H9 (cell line): ENCODE measurements at regions not wholly inside any gene's neighbourhood (a gene's known extent, or its start where the extent isn't known, plus 50 kb on each side); places are given as distances from the start of the nearest gene placed in this dataset.

Experiments
- DNase-seq: peaks from one replicate; pipeline ENCODE4 v3.0.0-alpha.2; 2017
- H2AFZ ChIP-seq: one replicate; pipeline ENCODE4 v1.6.1; 2013; ENCODE audit warnings: mild to moderate bottlenecking, low read length, control low read depth, moderate library complexity
- H2AK5ac ChIP-seq: 2 replicates; pipeline ENCODE4 v1.6.1; 2013; ENCODE audit warnings: low read length, control low read depth, mixed read lengths; ENCODE audit not compliant: insufficient read length
- H2BK120ac ChIP-seq: one replicate; pipeline ENCODE4 v1.6.1; 2013; ENCODE audit warnings: low read depth, mild to moderate bottlenecking, low read length, control low read depth, inconsistent platforms; ENCODE audit not compliant: poor library complexity, severe bottlenecking
- H2BK12ac ChIP-seq: 2 replicates; pipeline ENCODE4 v1.6.1; 2013; ENCODE audit warnings: low read length, control low read depth, mixed read lengths, low read depth; ENCODE audit not compliant: insufficient read length
- H2BK15ac ChIP-seq: 2 replicates; pipeline ENCODE4 v1.6.1; 2013; ENCODE audit warnings: low read depth, low read length, control low read depth
- H2BK20ac ChIP-seq: one replicate; pipeline ENCODE4 v1.6.1; 2013; ENCODE audit warnings: low read depth, mild to moderate bottlenecking, low read length, control low read depth, inconsistent platforms; ENCODE audit not compliant: poor library complexity, severe bottlenecking
- H2BK5ac ChIP-seq: 2 replicates; pipeline ENCODE4 v1.6.1; 2013; ENCODE audit warnings: low read length, control low read depth, mixed read lengths; ENCODE audit not compliant: insufficient read length
- H3K14ac ChIP-seq: 2 replicates; pipeline ENCODE4 v1.6.1; 2013; ENCODE audit warnings: low read length, control low read depth; ENCODE audit not compliant: insufficient read depth
- H3K18ac ChIP-seq: 2 replicates; pipeline ENCODE4 v1.6.1; 2013; ENCODE audit warnings: low read depth, mild to moderate bottlenecking, mixed read lengths, low read length, control low read depth; ENCODE audit not compliant: insufficient read length
- H3K23ac ChIP-seq: 2 replicates; pipeline ENCODE4 v1.6.1; 2013; ENCODE audit warnings: low read length, control low read depth, mixed read lengths, low read depth; ENCODE audit not compliant: insufficient read length
- H3K23me2 ChIP-seq: 2 replicates; pipeline ENCODE4 v1.6.1; 2013; ENCODE audit warnings: low read depth, mild to moderate bottlenecking, mixed read lengths, low read length, control low read depth; ENCODE audit not compliant: insufficient read length, poor library complexity, severe bottlenecking
- H3K27ac ChIP-seq: 2 replicates; pipeline ENCODE4 v1.5.1; 2013; ENCODE audit warnings: low read length, control low read depth, mixed read lengths, low read depth; ENCODE audit not compliant: insufficient read length
- H3K27me3 ChIP-seq: 2 replicates; pipeline ENCODE4 v1.6.1; 2013; ENCODE audit warnings: low read length, control low read depth, inconsistent platforms; ENCODE audit not compliant: insufficient read depth
- H3K4ac ChIP-seq: 2 replicates; pipeline ENCODE4 v1.6.1; 2013; ENCODE audit warnings: low read depth, mild to moderate bottlenecking, control low read depth, inconsistent platforms, low read length, moderate library complexity
- H3K4me1 ChIP-seq: 2 replicates; pipeline ENCODE4 v1.6.1; 2013; ENCODE audit warnings: low read length, control low read depth, inconsistent platforms; ENCODE audit not compliant: insufficient read depth
- H3K4me2 ChIP-seq: 2 replicates; pipeline ENCODE4 v1.6.1; 2013; ENCODE audit warnings: low read length, control low read depth, mixed read lengths; ENCODE audit not compliant: insufficient read length, insufficient read depth
- H3K56ac ChIP-seq: 2 replicates; pipeline ENCODE4 v1.6.1; 2013; ENCODE audit warnings: low read depth, mild to moderate bottlenecking, mixed read lengths, low read length, control low read depth; ENCODE audit not compliant: insufficient read length
- H3K79me1 ChIP-seq: 2 replicates; pipeline ENCODE4 v1.6.1; 2013; ENCODE audit warnings: low read depth, mild to moderate bottlenecking, moderate library complexity, low read length, control low read depth, inconsistent platforms; ENCODE audit not compliant: insufficient read depth, poor library complexity, severe bottlenecking
- H3K79me2 ChIP-seq: 2 replicates; pipeline ENCODE4 v1.6.1; 2013; ENCODE audit warnings: low read length, control low read depth, inconsistent platforms; ENCODE audit not compliant: insufficient read depth
- H3K9ac ChIP-seq: 2 replicates; pipeline ENCODE4 v1.6.1; 2013; ENCODE audit warnings: low read length, control low read depth, mixed read lengths; ENCODE audit not compliant: insufficient read length; ENCODE audit errors: extremely low read depth
- H3K9me3 ChIP-seq: one replicate; pipeline ENCODE4 v1.6.1; 2013; ENCODE audit warnings: low read depth, low read length, inconsistent platforms; ENCODE audit not compliant: control insufficient read depth
- H3T11ph ChIP-seq: one replicate; pipeline ENCODE4 v1.6.1; 2013; ENCODE audit warnings: mild to moderate bottlenecking, low read length, control low read depth, inconsistent platforms
- H4K20me1 ChIP-seq: one replicate; pipeline ENCODE4 v1.6.1; 2013; ENCODE audit not compliant: control insufficient read depth, insufficient read length, insufficient read depth
- H4K5ac ChIP-seq: 2 replicates; pipeline ENCODE4 v1.6.1; 2013; ENCODE audit warnings: low read depth, mild to moderate bottlenecking, mixed read lengths, low read length, control low read depth; ENCODE audit not compliant: insufficient read length
- H4K8ac ChIP-seq: replicated peaks from 2 replicates; pipeline ENCODE4 v1.6.1; 2013; ENCODE audit warnings: low read length, control low read depth, mixed read lengths, low read depth; ENCODE audit not compliant: insufficient read length
- H4K91ac ChIP-seq: 2 replicates; pipeline ENCODE4 v1.6.1; 2013; ENCODE audit warnings: low read depth, mild to moderate bottlenecking, moderate library complexity, mixed read lengths, low read length, control low read depth; ENCODE audit not compliant: insufficient read length
- H3K27ac Mint-ChIP-seq, 3 experiments: 2 replicates in 2 of 3; 3 replicates in 1 of 3; pipeline ENCODE4 v1.8.0; 2020 to 2021; ENCODE audit warnings: mixed read lengths in 3 of 3, mild to moderate bottlenecking in 1 of 3, moderate library complexity in 1 of 3
- H3K27me3 Mint-ChIP-seq: 2 replicates; pipeline ENCODE4 v1.8.0; 2021; ENCODE audit warnings: low read depth, mild to moderate bottlenecking, moderate library complexity, mixed read lengths
- H3K36me3 Mint-ChIP-seq, 3 experiments: 2 replicates in 2 of 3; 3 replicates in 1 of 3; pipeline ENCODE4 v1.8.0; 2020 to 2021; ENCODE audit warnings: low read depth in 3 of 3, mixed read lengths in 3 of 3; ENCODE audit not compliant: insufficient read depth in 1 of 3
- H3K4me1 Mint-ChIP-seq, 2 experiments: 2 replicates each; pipeline ENCODE4 v1.8.0; 2020; ENCODE audit warnings: mixed read lengths in 2 of 2
- H3K4me3 Mint-ChIP-seq, 2 experiments: 2 replicates in 1 of 2; 3 replicates in 1 of 2; pipeline ENCODE4 v1.8.0; 2020 to 2021; ENCODE audit warnings: mild to moderate bottlenecking in 2 of 2, mixed read lengths in 2 of 2, moderate library complexity in 1 of 2
- H3K9me3 Mint-ChIP-seq, 2 experiments: 2 replicates in 1 of 2; 3 replicates in 1 of 2; pipeline ENCODE4 v1.8.0; 2020; ENCODE audit warnings: mild to moderate bottlenecking in 2 of 2, mixed read lengths in 2 of 2, moderate library complexity in 1 of 2
- CTCF ChIP-seq: fragments of 200-600 bp; sonication (generic); conservative IDR thresholded peaks from 3 replicates; pipeline ENCODE4 v1.8.0; 2021; ENCODE audit warnings: antibody characterized with exemption, mild to moderate bottlenecking
- WGBS: extraction: QIAGEN DNeasy Blood & Tissue Kit; methylation state at CpG from one replicate; pipeline ENCODE4 v1.1.7; 2013; ENCODE audit warnings: missing lambda C conversion rate, low lambda C conversion rate, mixed read lengths; ENCODE audit not compliant: insufficient read length; ENCODE audit errors: extremely low coverage; 5-methylcytosine and 5-hydroxymethylcytosine counted together

- Histone ChIP-seq H3K14ac (no peak overlapping the region), H4K8ac (no peak overlapping the region), H2BK15ac (no peak overlapping the region), H2BK12ac (no peak overlapping the region), H4K91ac (no peak overlapping the region), H3K9me3 (no peaks in the 10 kb centered on the region), H3K79me2 (peaks cover 11% of the 10 kb centered on the region; the same call in 1 of the 2 replicates), H2BK5ac (no peak overlapping the region), H3K9ac (no peak overlapping the region), H3K23ac (no peak overlapping the region), H2BK20ac (no peak overlapping the region), H3K56ac (no peak overlapping the region), H3K23me2 (no peaks in the 10 kb centered on the region), H3T11ph (no peak overlapping the region), H4K5ac (no peak overlapping the region), H4K20me1 (no peaks in the 10 kb centered on the region), H3K27ac (no peak overlapping the region), H2AK5ac (no peak overlapping the region), H3K4me1 (peaks cover 7% of the 10 kb centered on the region; the same call in 1 of the 2 replicates), H2BK120ac (no peak overlapping the region), H3K18ac (no peak overlapping the region), H2AFZ (no peak overlapping the region), H3K4me2 (peak overlapping the region; percentile 7), H3K4ac (no peak overlapping the region), H3K79me1 (peaks cover 3% of the 10 kb centered on the region), H3K27me3 (no peaks in the 10 kb centered on the region)
- Mint-ChIP-seq H3K27me3 (peaks cover 2% of the 10 kb centered on the region; the same call in 1 of the 2 replicates), H3K36me3 (peaks cover 0 to 7% (median 3%) of the 10 kb centered on the region in 3 experiments; a peak in 2 of 7 replicates), H3K4me1 (peaks cover 35 to 66% of the 10 kb centered on the region in 2 experiments), H3K9me3 (no peaks in the 10 kb centered on the region), H3K4me3 (peak overlapping the region; percentile 29 to 74; a peak in 4 of 5 replicates), H3K27ac (no peak overlapping the region)
- no CpG with 5 or more reads among the region's 30 CpGs for WGBS
- peak; percentile 78 for DNase-seq
- no peak for TF ChIP-seq CTCF
These were observed 1330.6 kb downstream of the BRD1 start for GRCh38 chr22:48496987-48497650.
